ENCODE measurements at regions not wholly inside any gene's neighbourhood (a gene's known extent, or its start where the extent isn't known, plus 50 kb on each side); places are given as distances from the start of the nearest gene placed in this dataset.

DNA sequence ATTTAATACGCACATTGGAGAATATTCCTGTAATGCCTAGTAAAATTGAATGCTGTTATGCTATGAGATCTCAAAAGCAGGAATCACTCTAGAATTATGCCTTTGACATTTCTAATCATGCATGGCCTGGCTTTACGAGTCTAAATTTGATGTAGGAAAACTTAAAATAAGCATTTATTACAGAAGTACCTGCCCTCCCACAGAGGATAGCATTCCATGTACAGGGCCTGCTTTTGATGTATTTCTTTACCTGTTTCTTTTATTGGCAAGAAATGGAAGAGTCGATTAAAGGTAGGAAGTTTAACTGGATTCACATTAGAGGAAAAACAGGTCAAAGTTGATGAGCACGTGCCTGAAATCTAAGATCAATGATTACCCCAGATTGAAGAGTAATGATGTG is 219.5 kb downstream of the PCDH7 start:
- TF ChIP-seq, protein P1, sequence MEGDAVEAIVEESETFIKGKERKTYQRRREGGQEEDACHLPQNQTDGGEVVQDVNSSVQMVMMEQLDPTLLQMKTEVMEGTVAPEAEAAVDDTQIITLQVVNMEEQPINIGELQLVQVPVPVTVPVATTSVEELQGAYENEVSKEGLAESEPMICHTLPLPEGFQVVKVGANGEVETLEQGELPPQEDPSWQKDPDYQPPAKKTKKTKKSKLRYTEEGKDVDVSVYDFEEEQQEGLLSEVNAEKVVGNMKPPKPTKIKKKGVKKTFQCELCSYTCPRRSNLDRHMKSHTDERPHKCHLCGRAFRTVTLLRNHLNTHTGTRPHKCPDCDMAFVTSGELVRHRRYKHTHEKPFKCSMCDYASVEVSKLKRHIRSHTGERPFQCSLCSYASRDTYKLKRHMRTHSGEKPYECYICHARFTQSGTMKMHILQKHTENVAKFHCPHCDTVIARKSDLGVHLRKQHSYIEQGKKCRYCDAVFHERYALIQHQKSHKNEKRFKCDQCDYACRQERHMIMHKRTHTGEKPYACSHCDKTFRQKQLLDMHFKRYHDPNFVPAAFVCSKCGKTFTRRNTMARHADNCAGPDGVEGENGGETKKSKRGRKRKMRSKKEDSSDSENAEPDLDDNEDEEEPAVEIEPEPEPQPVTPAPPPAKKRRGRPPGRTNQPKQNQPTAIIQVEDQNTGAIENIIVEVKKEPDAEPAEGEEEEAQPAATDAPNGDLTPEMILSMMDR (conservative IDR thresholded peaks at IDR 0.05 in 1 of 2, IDR thresholded peaks at IDR 0.05 in 1 of 2; ENCODE audit: low read depth in 1 of 2, low read length in 2 of 2) = no peak
- no peak for TF ChIP-seq EZH2 (IDR thresholded peaks at IDR 0.05; ENCODE audit: low read length, missing control alignments)

All from fibroblast of lung (primary cell).